SH-SY5Y (cell line): ENCODE measurements at regions not wholly inside any gene's neighbourhood (a gene's known extent, or its start where the extent isn't known, plus 50 kb on each side); places are given as distances from the start of the nearest gene placed in this dataset.

Experiments
- GATA2 ChIP-seq: IDR thresholded peaks from 2 replicates; pipeline ENCODE4 v1.6.1; 2011; ENCODE audit warnings: mild to moderate bottlenecking, low read depth, low read length
- GATA3 ChIP-seq: IDR thresholded peaks from 2 replicates; pipeline ENCODE4 v1.6.1; 2011; ENCODE audit warnings: low read depth, mild to moderate bottlenecking, low read length, moderate library complexity

GRCh38 chr2:128584296-128584890 is 265.7 kb upstream of the HS6ST1 start:
- no peak for TF ChIP-seq GATA3
- TF ChIP-seq GATA2: no peak

- no peak for TF ChIP-seq GATA3
- no peak for TF ChIP-seq GATA2
Observed at GRCh38 chr2:128585706-128586105, 267.0 kb upstream of the HS6ST1 start.

GRCh38 chr2:128589681-128590080 is 271.0 kb upstream of the HS6ST1 start:
- TF ChIP-seq GATA3 (no peak), GATA2 (no peak)

DNA sequence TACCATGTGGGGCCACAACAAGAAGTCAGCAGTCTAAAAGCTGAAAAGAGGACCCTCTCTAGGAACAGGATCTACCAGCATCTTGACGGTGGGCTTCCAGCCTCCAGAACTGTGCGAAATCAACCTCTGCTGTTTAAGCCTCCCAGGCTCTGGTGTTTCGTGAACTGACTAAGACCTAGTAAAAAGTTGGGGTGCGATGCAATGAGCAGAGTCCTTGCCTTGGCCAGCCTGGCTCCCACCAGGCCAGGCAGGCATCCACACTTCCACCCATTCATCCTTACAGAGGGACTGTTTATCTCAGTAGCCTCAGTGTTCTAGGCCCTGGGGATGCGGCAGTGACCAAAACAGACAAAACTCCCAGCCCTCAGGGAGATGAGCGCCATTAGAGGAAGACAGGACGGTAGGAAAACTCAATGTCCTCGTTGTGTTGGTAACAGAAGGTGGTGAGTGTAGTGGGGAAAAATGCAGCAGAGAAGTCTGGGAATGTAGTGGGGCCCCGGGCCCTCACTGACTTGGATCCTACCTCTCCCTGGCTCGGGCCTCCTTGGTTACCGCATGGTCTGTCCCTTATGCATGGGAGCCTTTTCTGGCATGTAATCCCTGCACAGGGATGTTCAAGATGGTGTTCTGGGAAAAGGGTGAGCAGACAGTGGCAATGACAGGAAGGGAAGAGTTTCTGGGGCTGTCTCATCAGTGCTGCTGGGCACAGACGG is 271.8 kb upstream of the HS6ST1 start:
- no peak for TF ChIP-seq GATA3
- no peak for TF ChIP-seq GATA2

DNA sequence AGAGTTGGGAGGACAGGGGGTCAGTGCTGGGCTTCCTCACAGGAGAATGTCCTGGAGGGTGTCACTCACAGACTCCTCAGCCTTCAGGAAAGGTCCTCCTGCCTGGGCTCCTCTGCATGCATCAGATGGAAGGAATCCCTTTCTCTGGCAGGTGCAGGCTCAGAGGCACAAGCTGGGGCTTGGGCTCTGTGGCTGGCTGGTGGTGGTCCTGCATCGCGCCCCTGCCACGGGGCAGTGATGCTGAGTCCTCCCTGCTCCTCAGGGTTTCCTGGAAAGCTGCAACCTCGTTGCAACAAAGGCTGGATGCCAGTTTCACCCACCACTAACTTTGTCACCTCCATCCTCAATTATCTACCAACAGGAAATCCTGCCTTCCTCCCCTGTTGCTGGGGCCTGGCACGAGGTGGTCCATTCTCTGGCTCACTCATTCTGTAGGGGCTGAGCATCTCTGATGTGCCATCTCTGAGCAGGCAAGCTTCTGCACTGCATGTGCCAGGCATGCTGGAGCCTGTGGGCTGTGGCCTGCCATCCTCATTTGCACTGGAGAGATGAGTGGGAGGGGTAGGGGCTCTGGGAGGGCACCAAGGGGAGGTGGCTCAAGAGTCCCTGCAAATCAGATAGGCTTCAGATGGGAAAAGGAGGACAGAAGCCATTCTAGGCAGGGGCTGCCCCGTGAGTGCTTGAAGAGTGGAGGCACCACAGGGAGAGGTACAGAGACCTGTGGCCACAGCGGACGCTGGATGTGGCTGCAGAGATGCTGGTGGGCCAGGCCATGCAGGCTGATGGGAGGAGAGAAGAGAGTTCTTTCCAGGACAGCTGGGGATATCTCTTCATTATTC is 272.6 kb upstream of the HS6ST1 start:
- no peak for TF ChIP-seq GATA2
- TF ChIP-seq GATA3: no peak

- TF ChIP-seq GATA3: no peak
- no peak for TF ChIP-seq GATA2
Observed at GRCh38 chr2:128591861-128592822, 273.5 kb upstream of the HS6ST1 start.

DNA sequence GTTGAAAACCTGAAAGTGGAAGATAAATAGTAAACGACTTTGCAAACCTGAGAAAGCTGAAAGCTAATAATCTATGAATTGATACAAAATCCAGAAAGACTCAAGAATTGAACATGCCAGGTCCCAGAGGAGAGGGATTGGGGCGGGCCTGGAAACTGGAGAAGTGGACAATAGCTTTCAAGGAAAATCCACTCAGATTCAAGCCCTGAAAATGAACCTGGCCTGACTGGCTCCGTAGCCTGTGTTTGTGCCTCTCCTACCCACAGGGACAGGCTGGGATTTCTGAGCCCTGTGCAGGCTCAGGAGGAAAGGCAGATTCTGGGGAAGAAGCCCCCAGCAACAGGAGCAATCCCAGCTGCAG is 274.8 kb upstream of the HS6ST1 start:
- TF ChIP-seq GATA3 (no peak), GATA2 (no peak)

GRCh38 chr2:128593879-128594650 is 275.4 kb upstream of the HS6ST1 start:
- no peak for TF ChIP-seq GATA3
- no peak for TF ChIP-seq GATA2

DNA sequence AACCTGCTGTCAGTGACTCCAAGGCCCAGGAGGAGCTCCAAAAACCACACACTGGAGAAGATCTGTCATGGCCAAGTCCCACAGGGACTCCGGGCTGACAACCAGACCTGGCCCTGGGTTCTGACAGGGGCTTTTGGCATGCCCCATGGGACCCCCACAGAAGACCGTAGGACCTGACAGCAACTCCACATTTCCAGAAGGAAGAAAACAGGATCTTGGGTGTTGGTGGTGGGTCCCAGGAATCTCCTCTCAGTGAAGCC is 275.9 kb upstream of the HS6ST1 start:
- no peak for TF ChIP-seq GATA2
- no peak for TF ChIP-seq GATA3

DNA sequence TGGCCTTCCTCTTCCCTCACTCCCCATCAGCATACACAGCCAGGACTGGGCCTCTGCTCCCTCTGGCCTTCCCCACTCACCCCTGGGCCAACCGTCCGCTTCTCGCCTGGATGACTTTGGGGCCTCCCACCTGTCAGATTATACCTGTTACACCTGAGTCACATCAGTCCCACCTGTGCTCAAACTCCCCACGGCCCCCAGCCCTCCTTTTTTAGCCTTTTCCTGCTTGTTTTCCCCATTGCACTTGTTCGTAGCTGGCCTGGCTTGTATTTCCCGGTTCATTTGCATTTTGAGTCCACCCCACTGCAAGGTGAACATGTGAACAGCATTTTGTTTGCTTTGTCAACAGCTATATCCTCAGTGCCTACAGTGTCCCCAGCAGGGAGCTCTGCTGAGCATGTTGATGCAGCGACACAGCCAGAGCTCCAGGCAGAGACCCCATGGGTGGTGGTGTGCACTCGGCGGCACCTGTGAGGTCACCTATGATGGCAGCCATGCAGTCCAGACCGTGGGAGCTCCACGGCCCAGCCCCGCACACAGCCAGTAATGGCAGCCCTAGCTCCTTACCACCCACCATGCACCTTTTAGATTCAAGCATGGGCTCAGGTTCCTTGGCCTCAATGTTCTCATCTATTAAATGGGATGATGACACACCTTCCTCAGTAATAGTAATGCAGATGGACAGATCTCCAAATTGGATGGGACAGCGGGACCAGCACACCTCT is 276.4 kb upstream of the HS6ST1 start:
- TF ChIP-seq GATA3 (no peak), GATA2 (no peak)

DNA sequence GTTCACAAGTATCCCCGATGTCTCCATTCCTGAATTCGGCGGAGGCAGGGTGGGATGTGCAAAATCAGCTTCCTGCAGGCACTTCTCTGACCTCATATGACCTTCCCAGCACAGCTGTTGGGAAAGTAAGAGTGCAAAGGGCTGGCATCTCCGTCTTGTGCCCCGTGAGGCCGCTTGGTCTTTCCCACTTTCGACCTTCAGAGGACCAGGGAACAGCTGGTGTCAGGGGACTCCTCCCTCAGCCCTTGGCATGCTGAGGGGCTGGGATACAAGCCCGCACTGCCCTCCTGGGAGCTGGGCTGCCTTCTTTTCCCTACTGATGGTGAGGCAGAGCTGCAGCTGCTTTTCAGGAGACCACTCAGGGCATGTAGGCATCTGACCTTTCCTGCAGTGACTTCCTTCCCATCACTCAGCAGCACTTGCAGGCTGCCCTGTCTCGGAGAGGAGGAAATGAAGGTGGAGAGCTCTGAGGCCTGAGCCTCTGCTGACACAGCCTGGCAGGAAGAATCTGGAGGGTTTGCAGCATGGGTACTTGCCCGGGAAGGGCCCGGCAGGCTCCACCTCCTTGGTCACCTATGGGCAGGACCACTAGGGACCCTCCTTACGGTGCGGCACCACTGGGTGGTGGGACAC is 277.2 kb upstream of the HS6ST1 start:
- TF ChIP-seq GATA3 (no peak), GATA2 (no peak)

GRCh38 chr2:128596396-128597120 is 277.9 kb upstream of the HS6ST1 start:
- TF ChIP-seq GATA3 (no peak), GATA2 (no peak)
